A549 (cell line): ENCODE measurements at regions not wholly inside any gene's neighbourhood (a gene's known extent, or its start where the extent isn't known, plus 50 kb on each side); places are given as distances from the start of the nearest gene placed in this dataset.

Experiments
- CEBPB ChIP-seq, 2 experiments: fragments of >200 bp in 1 of 2; sonication (Bioruptor Twin) in 1 of 2; formaldehyde crosslinking in 1 of 2; IDR thresholded peaks; 2 replicates each; pipeline ENCODE4 v1.6.1; 2012 to 2016
- EP300 ChIP-seq, 2 experiments: fragments of >200 bp; sonication (Bioruptor Twin); formaldehyde crosslinking; IDR thresholded peaks; 2 replicates in 1 of 2; 3 replicates in 1 of 2; pipeline ENCODE4 v1.6.1; 2016 to 2017
- HDAC2 ChIP-seq: fragments of 200-600 bp; sonication (generic); IDR thresholded peaks from 2 replicates; pipeline ENCODE4 v1.6.1; 2016
- POLR2AphosphoS2 ChIP-seq: conservative IDR thresholded peaks from 2 replicates; pipeline ENCODE4 v1.6.1; 2012; ENCODE audit warnings: low read length, improper control_type of control experiment, inconsistent platforms
- ZSCAN20 ChIP-seq: fragments of 250-450 bp; sonication (Bioruptor Pico); IDR thresholded peaks from 2 replicates; pipeline ENCODE4 v1.8.0; 2022; ENCODE audit warnings: mild to moderate bottlenecking, moderate library complexity
- TF ChIP-seq, protein P1 (sequence below): fragments of >200 bp; sonication (Bioruptor Twin); formaldehyde crosslinking; IDR thresholded peaks from 3 replicates; pipeline ENCODE4 v1.5.1; 2016

DNA sequence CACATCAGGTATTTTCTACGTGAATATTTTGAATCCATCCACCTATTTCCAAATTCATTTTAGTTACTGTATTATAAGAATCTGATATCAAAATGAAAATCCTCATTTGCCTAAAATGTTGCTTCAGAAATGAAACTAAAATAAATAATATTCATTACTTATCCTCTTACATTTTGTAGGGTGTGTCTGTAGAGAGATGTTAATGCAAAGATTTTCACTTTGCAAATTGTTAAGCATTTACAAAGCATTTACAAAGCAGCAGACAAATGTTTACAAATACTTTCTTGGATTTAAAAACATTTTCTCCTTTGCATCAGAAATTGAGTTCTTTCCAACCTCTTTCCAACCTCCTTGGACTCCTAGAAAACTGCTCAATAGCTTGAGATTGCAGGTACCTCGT, 360.0 kb upstream of the DCN start:
- TF ChIP-seq HDAC2 (no peak), CEBPB (IDR thresholded peaks at IDR 0.05) (no peak), ZSCAN20 (no peak), EP300 (IDR thresholded peaks at IDR 0.05) (no peak), POLR2AphosphoS2 (no peak)
- TF ChIP-seq, protein P1, sequence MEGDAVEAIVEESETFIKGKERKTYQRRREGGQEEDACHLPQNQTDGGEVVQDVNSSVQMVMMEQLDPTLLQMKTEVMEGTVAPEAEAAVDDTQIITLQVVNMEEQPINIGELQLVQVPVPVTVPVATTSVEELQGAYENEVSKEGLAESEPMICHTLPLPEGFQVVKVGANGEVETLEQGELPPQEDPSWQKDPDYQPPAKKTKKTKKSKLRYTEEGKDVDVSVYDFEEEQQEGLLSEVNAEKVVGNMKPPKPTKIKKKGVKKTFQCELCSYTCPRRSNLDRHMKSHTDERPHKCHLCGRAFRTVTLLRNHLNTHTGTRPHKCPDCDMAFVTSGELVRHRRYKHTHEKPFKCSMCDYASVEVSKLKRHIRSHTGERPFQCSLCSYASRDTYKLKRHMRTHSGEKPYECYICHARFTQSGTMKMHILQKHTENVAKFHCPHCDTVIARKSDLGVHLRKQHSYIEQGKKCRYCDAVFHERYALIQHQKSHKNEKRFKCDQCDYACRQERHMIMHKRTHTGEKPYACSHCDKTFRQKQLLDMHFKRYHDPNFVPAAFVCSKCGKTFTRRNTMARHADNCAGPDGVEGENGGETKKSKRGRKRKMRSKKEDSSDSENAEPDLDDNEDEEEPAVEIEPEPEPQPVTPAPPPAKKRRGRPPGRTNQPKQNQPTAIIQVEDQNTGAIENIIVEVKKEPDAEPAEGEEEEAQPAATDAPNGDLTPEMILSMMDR = no peak
